NCI-H2107 treated with DMSO at 0.1 percent for 48 hours (cell line): ENCODE measurements at regions not wholly inside any gene's neighbourhood (a gene's known extent, or its start where the extent isn't known, plus 50 kb on each side); places are given as distances from the start of the nearest gene placed in this dataset.

ENCODE experiments used
- DNase-seq: peaks from one replicate; lab custom pipeline; 2025; ENCODE audit not compliant: unreplicated experiment; lab: John Stamatoyannopoulos, UW

DNA sequence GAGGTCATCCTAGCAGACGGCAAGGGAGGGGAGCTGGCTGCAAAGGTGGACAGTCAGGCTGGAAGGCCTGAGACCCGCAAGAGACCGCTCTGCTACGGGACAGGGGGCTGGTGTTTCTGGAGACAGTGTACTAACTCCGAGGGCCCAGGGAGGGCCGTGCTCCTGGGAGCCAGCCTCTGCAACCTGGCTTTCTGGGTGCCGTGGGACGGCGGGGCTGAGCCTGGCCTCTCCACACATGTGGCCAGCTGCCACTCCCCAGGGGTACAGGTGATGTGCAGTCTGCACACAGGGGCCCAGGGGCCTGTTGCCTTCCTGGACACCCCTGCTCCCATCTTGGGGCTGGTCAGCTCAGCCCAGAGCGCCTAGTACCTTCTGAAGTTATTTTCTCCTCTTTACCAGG is 92.2 kb downstream of the MRPL36 start:
- DNase-seq = no peak

DNA sequence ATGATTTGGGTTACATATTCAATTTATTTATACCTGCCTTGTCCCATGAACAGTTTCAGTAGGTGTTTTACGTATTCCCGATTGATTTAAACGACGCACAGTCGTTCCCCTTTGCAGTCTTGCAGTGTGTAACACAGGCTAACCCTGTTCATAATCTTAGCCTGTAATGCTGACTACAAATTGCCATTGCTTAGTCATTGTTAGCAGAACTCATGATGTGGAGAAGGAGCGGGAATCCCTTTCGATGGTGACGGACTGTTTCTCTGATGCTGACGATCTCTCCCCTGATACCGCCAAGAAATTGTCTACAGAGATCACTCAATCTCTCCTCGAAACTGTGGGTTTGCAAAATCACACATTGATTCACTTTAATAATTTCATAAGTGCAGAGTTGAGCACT is 93.2 kb downstream of the MRPL36 start:
- DNase-seq = no peak

DNA sequence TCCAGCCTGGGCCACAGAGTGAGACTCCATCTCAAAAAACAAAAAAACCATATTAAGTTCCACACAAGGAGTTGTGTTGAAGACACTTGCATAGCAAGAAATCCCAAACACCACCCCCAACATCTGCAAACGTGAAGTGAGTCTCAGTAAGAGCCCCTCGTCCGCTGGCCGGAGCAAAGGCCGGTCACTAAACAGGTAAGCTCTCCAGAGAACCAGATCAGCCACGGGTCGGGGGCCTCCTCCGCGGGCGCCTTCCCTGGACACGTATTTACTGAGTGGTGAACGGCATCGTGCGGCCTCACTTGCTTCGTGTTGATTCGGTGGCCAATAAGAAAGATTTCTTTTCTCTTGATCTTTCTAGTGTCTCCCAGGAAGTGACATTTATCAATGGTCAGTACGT is 93.6 kb downstream of the MRPL36 start:
- DNase-seq = no peak

DNA sequence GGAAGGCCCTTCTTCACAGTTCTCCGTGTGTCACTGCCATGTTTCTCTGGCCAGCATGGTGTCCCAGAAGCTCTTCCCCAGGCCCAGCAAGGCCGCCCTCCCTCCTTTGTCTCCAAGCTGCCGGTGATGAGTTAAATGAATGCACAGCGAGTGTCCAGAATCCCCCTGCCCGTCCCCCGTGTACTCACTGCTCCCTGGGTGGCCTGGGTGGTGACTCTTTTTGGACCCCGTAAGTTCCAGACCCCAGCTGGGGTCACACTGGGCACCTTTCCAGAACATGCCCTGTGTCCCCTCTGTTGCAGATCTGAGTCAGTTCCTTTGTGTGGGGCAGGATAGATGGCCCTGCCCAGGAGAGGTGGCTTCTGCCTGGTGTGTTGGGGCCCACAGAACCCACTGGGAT is 95.0 kb downstream of the MRPL36 start:
- no peak for DNase-seq

DNA sequence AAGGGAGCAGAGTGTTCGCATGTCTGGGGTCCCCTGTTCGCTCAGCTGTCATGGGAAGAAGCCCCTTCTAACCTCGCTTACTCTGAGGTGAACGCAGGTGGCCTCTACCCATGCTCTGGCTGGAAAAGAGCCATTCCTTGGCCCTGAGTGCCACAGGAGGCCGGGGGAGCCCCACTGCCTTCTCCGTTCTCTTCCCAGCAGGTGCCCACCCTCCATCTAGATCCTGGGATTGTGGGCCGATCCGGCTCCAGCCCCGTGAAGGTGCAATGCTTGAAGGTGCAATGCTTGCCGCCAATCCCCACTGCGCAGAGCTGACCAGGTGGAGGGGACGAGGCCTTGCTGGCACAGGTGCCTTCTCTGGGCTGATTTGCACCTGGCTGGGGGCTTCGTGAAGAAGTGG is 95.4 kb downstream of the MRPL36 start:
- DNase-seq = no peak

DNA sequence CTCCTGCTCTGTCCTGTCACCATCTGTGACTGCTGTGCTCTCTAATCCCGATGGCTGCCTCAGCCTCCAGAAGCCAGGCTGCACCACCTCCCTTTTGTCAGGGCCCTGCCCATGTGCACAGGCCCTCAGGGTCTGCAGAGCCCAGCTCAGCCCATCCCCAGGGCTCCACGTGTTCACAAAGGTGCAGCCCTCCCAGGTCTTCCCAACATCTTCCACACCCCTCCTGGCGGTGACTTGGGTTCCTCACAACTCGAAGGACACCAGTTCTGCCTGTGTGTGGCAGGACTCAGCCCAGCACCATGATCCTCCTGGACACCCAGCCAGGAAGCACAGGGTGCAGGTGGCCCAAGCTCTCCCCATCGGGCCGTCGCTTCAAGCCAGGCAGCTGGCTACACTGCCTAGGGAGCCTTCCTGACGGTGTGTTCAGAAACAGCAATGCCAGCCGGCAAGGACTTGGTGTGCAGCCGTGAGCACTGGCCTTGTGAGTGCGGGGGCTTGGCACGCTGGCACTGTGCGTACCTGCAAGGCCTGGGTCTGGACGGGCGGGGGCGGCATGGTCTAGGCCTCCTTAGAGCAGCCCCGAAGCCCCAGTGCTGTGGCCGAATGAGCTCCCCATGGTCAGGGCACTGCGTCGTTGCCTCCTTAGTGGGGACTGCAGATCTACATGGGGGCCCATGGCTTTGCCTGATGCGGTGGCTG is 96.1 kb downstream of the MRPL36 start:
- DNase-seq = no peak

DNA sequence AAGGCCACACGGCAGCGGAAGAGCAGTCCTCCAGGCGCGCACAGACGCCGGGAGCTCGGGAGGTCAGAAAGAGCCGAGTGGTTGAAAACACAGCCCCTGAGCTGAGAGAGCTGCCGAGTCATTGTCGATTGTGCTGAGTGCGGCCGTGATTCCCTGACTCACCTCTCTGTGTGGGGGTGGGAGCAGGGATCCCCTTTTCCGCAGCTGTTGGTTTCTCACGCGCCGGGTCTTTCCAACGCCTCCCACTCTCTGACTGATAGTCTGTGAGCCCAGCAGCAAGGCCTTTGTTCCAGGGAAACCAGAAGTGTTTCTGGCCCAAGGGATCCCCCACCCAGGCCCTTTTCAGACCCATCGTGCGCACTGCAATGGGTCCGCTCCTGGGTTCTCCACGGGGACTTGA is 97.3 kb downstream of the MRPL36 start:
- DNase-seq = no peak

DNA sequence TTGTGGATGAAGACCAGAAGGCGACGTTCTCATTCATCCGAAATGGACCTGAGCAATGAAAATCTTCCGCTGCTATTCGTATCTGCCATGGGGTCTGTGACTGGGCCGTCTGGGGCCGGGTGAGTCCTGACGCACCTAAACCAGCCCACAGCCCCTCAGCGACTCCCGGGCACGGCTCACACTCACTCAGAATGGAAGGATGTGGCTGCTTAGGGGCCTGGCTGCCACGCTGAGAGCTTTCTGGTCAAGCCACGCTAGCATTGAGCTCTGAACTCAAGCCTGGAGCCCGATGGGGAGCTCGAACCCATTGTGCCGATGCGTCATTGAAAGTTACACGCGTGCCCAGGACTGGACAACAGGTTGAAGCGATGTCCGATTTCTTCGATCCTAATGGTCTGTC is 97.8 kb downstream of the MRPL36 start:
- DNase-seq = no peak

DNA sequence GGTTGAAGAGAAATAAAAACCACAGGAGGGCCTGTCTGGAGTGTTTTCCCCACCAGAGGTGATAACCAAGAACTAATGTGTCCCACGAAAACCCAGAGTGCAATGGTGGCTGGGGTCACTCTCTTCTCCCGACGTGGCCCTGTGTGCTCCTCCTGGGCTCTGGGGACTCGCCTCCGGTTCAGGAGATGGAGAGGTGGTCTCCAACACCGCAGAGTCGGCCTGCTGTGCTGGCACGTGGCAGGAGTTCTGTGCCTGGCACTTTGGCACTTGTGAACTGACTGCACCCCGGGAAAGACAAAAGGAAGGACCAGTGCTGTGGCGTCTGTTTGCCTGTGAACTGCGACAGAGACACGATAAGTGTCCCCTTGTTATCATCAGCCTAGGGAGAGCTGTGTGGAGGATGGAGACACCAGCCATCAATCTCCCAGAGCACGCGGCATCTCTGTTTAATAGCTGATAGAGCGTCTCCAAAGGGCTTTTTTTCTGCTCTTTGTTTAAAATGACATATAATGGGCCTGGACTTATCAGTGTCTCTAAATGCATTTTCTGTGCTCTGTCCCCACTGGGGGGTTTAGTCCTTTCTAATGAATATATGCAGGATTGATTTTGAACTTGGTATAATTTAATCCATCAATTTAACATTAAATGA is 98.3 kb downstream of the MRPL36 start:
- DNase-seq = no peak

DNA sequence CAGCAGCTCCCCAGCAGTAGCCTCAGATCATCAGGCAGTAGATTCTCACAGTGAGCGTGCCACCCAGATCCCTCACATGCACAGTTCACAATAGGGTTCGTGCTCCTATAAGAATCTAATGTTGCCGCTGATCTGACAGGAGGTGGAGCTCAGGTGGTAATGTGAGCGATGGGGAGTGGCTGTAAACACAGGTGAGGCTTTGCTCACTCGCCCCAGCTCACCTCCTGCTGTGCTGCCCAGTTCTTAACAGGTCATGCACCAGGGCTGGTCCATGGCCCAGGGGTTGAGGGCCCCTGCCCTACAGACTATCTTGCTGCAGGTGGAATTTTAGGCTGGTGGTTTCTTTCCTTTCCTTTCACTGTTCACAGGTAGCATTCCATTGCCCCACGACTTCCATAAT is 100.2 kb downstream of the MRPL36 start:
- no peak for DNase-seq

DNA sequence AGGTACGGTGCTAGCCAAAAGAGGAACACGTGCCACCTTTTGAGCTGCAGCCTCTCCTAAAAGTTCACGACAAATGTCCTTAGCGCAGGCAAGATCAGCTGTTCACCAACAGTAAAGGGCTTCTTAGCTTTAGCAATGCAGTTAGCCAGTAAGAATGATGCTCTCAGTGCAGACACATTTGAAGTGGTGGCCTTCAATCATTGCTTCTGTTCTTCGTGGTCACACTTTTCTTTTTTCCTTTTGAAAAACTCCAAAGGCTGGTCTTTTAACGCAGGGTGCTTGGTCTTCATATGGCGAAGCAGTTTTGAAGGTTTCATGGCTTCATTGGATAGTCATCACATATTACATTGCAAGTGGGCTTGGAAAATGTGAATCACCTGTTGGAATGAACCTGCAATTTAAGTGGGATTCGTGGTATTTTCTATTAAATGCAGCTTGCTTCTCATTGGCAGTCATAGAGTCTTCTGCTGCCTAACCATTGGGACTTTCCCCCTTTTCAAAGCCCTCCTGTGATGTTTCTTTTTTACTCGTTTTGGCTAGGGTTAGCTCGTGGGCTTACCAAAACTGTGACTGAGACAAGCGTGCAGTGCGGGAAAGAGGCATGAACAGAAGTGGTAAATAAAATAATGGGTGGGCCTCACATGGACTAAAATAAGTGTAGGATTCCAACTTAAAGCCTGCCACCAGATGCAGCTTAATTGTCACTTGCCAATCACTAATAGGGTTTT is 100.9 kb downstream of the MRPL36 start:
- DNase-seq = no peak

DNA sequence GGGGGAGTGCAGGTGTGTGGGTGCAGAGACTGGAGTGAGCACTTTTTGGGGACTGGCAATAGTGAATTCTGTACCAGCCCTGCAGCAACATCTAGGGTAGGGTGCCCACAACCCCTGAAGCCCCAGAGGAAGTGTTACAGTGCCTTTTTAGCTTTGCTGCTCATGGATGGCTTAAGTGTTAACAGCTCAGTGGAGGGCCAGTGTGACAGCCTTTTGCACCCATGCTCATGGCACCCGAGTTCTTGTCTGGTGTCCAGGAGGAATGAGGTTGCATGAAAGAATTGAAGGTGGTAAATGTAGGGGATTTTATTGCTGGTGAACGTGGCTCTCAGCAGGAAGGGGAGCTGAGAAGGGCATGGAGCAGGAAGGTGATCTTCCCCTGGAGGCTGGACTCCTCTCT is 107.3 kb downstream of the MRPL36 start:
- DNase-seq = no peak

DNA sequence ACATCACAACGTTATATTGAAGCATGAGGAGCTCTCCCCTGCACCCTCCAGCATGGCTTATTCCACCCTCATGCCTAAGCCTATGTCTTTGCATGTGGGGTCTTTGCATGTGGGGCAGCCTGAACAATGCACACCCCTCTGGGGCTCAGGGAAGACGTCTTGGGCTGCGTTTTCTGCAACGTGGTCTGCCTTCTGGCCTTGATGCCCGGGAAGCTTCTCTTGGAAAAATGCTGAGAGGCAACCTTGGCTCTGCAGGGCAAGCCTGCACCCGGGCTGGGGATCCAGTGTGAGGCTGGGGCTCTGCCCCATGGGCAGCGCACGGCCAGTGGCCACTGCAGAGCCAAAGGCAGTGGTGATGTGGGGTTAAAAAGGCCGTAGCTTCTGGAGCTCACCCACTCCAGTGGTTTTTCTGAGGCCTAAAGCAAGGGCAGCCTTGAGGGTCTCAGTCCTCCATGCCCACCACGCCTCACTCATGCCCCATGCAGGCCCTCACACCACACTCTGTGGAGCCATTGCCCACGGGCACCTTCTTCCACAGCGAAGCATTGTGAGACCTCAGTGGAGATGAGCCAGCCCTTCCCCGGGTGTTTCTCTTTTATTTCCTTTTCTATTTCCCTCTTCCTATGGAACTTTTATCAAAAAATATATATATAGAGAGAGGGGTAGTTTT is 112.2 kb downstream of the MRPL36 start:
- no peak for DNase-seq

DNA sequence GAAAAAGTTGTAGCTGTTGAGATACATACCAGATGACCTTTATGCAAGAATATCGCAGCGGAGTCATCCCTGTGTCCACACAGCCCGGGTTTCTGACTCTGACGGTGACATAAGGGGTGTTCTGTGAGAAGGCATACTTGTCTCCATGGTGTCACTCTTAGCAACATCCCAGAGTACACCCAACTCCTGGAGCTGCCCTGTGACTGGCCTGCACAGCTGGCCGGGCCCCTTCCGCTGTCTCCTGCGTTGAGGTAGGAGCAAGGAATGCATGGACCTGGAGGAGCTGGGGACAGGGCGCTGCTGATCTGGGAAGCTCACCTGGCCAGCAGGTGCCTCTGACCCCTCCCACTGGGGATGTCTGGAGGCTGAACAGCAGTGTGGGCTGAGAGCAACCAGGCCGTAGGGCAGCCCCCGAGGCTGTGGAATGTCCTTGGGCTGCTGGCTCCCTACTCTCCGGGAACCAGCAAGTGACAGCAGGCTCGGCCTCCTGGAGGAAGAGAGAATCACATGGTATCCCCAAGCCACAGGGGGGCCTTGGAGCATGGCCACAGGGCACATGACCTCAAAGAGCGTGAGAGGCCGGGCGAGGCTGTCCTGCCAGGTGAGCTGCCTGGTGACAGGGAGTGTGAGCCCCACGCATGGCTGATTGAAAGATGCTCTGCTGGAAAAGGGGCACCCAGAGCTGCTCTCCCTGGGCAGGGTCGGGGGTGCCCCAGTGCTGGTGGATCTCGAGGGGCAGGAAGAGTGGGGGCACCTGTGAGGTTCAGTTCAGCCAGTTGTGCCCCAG is 113.4 kb downstream of the MRPL36 start:
- no peak for DNase-seq

DNA sequence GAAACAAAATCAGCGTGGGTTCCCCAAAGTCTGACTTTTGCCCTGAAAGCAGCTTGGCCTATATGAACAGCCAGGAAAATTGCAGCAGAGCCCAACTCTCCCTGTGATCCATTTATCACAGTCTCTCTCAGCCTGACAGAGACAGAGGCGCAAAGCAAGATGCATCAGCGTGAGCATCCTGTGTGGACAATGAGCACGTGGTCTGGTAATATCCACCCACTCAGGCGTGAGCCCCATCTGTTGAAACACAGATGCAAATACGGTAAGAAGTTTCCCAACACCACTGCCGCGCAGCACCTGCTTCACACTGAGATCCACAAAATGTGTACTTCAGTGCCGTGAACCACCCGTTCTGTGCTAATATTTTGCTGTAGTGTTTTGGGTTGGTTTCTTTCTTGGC is 114.6 kb downstream of the MRPL36 start:
- DNase-seq = no peak

DNA sequence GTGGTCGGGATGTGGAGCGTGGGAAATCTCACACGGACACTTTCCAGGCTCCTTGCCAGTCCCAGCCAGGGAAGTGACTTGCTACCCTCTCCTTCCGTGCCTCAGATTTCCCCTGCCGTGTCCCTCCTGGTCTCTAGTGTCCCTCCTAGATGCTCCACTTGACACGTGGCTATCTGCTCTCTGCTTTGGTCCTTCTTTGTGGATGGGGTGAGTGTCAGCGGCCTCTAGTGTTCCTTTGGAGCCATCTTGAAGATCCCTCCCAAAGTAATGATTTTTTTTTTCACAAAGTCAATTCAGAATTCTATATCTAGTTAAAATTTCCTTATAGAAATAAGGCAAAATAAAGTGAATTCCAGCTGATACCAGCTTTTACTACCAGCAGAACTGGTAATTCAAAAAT is 117.7 kb downstream of the MRPL36 start:
- DNase-seq = no peak

DNA sequence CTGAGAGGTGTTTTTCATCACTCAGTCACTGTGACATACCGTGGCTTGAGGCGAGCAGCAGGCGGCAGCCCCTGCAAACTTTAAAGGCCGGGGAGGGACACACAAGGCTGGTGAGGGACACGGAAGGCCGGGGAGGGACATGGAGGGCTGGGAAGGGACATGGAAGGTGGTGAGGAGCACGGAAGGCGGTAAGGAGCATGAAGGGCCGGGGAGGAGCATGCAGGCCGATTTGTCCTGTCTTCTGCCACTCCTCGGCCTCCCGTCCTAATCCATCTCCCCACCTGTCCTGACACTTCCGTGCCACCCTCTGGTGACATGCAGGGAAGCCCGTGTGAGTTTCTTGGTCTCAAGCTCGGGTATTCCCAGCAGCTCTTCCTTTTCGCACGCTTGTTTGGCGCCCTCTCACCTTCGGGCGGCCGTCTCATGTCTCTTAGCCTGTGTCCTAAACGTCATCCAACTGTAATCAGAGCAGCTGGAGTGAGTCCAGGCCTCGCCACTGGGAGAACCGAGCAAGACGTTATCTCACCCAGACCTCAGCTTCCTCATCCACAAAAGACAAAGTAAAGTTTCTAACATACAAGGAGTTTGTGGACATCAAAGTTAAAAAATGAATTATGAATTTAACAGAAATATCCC is 126.5 kb downstream of the MRPL36 start:
- DNase-seq = no peak

DNA sequence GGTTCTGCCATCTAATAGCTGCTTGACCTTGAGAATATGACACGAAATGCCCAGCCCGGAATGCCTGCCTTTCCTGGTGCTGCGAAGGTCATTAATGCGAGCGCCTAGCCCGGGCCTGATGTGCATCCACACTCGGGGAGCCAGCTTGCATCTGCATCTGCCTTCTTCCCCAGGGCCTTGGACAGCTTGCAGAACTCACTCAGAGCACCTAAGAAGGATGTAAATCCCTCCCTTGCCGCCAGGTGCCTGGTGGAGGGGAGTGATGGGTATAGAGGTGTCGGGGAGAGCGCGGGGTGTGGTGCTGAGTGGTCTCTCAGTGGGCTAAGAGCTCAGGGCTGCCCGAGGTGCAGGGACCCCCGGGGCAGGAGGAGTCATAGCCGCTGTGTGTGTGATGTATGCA is 127.2 kb downstream of the MRPL36 start:
- no peak for DNase-seq

DNA sequence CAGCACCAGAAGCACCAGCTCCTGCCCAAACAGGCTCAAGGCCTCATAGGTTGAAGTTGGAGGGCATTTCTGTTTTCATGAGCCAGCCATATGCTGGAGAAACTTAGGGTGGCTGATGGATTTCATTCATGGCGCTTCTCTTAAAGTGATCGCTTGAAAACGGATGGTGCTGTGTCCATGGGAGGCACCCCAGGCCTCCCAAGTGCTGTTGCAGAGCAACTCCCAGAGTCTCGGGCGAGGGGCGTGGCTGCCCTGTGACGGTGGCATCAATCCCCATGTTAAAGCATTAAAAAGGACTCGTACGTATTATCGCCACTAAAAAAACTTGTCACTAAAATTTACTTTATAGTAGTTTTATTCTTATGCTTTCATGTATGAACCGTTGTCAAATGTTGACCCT is 128.3 kb downstream of the MRPL36 start:
- no peak for DNase-seq

DNA sequence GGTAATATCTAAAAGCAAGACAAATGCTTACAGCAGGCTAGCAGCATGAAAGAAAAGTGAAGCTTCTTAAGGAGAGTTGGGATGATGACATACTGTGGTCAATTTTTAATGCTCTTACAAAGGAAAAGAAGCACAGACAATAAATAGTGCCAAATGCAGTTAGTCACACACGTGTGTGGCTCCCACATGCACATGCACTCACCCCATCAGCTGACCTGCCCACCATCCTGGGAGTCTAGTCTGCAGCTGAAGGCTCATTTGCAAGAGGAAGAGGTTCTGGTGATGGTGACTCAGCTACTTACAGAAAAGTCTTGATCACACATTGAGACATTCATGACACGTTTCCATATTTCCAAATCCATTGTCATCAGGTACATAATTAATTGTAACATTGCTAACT is 129.3 kb downstream of the MRPL36 start:
- DNase-seq = no peak
